ENCODE measurements at regions not wholly inside any gene's neighbourhood (a gene's known extent, or its start where the extent isn't known, plus 50 kb on each side); places are given as distances from the start of the nearest gene placed in this dataset.

DNA sequence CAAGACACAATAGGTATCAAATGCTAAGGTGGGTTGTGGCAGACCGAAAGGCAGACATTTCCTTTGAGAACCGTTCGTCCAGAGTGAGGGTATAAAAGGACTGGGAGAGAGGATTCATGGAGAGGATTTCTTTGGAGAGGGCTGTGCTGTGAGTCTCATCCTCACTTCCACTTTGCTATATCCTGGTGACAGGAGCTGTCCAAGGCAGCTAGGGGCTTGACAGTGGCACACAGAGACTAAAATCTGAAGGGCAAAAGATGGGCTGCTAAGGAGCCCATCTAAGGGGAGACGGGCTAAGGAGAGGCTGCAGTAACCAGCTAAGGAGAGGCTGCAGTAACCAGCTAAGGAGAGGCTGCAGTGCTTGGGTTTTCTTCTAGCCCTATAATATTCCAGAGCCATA is 214.0 kb upstream of the ADRA1B start:
- no peak for DNase-seq (ENCODE audit: low read depth)

DNA sequence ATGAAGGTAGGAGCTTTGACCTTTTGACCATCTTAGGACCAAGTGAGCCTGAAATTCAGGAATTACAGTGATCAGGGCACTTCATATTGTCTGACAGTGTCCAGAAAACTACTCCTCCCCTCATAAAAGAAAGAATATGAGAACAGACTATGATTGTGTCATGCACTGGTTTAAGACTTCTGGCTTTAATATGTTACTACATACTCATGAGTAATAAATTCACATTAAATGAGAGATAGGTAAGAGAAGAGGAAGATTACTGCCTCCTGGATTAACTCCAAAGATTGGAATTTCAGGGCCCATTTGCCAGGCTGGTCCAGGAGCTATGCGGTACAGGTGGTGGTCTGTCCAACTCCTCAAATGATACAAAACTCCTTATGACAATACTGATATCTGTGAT is 213.5 kb upstream of the ADRA1B start:
- no peak for DNase-seq (ENCODE audit: low read depth)

DNA sequence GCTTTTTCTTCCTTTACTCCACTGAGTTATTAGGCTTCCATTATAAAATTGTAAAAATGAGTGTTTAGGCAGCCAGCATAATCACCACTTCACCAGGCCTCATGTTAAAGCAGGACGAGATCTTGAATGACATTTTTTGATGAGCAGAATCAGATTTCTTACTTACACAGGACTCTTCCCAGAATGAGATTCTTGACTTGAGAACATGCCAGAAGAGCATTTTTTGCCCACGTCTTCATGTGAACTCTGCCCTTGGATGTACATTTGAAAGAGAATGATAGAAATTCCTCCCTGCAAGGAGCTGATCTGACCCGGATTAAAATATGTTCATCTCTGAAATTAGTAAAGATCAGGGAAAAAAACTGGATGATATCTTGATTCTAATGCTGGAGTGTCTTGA is 212.1 kb upstream of the ADRA1B start:
- no peak for DNase-seq (ENCODE audit: low read depth)

DNA sequence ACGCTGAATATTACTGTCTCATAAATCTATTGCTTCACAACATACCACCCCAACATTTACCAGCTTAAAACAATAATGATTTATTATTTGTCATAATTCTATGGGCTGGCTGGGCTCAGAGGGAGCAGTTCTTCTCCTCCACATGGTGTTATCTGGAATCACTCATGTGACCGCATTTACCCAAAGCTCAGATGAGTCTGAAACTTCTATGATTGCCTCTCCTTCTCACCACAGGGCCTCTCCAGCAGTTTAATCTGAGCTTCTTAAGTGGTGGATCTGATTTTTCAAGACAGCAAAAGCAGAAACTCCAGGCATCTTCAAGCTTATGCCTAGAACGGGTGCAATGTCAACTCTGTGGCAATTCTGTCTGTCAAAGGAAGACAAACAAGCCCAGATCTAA is 210.3 kb upstream of the ADRA1B start:
- DNase-seq (ENCODE audit: low read depth) = no peak

DNA sequence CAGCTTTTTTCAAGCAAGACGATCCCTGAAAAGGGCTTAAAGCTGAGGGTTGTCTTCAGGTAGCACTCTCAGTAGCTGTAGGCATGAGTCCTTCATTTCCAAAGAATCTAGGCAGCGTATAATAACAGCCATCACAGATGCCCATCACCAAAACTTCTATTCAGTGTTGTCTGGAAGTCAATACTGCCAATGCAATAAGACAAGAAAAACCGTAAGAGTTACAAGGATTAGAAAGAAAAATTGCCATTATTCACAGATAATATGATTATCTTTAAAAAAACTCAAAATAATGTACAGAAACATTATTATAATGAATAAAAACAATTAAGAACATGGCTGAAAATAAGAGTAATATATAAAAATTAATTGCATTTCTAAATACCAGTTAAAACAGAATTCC is 208.2 kb upstream of the ADRA1B start:
- no peak for DNase-seq (ENCODE audit: low read depth)

DNA sequence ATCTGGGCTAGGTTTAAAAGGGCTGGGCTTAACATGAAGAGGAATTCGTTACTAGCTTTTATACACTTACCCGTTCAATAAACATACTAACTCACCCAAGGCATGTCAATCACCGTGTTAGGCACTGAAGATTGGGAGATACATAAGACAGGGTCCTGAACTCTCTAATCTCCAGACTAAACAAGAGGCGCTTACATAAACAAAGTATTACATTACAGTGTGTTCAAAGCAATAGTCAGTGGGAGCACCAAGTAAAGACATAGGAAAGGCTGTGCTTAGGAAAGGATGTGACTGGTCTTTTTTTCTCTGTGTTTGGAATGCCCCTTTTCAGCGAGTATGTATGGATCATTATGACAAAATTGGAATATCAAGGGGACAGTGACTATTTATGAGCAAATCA is 203.6 kb upstream of the ADRA1B start:
- DNase-seq (ENCODE audit: low read depth) = no peak

DNA sequence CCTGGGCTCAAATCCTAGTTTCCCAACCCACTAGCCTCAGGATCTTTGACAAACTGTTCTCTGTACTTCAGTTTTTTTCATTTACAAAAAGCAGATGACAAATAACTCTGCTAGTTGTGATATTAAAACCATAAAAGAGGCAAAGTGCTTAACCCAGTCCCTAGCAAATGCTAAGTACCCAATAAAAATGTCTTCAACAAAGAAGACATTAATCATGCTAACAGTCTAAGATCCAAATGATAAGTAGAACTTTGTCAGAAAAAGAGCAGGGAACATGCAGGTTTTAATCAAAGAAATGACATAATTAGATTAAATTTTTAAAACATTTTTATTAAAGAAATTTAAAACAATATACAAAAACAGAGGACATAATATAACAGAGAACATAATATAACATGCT is 203.0 kb upstream of the ADRA1B start:
- no peak for DNase-seq (ENCODE audit: low read depth)

DNA sequence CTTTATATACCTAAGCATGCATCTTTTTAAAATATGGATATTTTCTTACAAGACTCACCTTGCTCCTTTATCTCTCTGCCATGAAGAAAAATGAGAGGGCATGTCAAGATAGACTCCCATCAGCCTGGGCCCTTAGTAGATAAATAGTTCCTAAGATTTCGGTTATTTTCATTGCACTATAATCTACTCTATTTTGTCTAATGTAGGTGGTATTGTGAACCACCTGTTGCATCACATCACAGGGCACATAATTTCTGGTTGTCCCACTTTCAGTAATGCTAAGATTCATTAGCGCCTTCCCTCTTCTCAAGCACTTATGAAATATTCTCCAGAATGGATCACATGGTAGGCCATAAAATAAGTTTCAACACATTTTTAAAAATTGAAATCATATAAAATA is 202.5 kb upstream of the ADRA1B start:
- DNase-seq (ENCODE audit: low read depth) = no peak

DNA sequence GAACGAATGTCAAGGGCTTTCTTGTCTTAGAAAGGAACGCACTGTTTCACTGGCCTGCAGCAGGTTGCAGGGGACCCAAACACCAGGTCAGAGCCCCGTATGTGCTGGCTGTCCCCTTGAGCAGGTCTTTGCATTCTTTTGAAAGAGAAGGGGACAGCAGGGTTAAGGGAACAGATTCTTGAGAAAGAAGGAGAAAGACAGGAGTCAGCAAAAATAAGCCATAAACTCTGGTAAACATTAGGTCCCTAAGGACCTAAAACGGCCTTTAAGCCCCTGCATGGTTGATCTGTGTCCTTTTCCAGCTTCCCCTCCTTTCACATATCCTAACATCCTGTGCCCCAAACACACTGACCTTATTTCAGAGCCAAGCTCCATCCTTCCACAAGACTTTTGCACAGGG is 190.8 kb upstream of the ADRA1B start:
- DNase-seq (ENCODE audit: low read depth) = no peak

DNA sequence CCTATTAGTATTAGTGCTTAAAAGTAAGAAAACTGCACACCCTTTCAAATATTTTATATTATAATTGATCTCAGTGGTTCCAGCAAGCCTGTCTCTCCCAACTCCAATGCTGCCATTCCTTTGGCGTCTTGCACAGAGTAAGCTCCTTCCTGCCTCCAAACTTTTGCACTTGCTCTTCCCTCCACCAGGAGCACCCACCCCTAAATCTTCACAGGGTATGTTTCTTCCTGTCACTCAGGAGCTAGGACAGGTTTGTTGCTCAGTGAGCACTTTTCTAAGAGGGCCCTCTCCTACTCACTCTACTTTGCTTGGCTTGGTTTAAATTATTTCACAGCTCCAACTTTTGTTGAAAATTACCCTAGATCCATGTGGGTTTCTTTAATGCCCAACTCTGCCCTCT is 189.1 kb upstream of the ADRA1B start:
- no peak for DNase-seq (ENCODE audit: low read depth)

DNA sequence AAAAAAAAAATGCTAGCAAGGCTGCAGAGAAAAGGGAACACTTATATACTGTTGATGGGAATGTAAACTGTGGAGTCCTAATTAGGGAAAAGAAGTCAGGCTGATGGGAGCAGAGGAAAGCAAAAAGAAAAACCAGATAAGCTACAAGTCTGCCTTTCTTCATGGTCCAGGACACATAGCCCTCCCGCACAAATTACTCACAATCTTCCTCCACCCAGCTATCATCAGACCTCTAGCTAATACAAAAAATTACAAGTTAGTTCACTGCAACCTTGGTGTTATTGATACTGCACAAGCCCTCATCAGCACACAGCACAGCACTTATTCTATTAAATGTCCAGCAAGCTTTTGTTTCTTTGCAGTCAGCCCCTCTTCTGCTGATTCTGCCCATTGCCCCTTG is 186.0 kb upstream of the ADRA1B start:
- DNase-seq (ENCODE audit: low read depth) = no peak

DNA sequence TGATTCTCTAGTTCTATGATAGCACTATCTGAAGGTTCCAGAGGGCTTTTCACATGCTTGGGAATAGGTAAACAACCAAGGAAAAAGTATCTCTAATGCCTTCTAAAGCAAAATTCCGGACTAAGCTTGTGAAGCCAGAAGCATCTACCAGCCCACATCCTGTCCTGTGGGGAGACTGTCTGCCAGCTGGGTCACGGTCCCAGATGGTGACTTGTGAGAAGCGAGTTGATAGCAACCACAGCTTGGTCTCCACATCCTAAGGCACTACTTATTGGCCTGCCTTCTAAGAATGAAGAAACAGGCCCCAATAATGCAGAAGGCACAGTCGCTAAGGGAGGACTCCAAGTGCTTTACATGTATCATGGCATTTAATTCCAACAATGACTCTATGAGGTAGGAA is 184.1 kb upstream of the ADRA1B start:
- DNase-seq (ENCODE audit: low read depth) = peak; percentile 20

DNA sequence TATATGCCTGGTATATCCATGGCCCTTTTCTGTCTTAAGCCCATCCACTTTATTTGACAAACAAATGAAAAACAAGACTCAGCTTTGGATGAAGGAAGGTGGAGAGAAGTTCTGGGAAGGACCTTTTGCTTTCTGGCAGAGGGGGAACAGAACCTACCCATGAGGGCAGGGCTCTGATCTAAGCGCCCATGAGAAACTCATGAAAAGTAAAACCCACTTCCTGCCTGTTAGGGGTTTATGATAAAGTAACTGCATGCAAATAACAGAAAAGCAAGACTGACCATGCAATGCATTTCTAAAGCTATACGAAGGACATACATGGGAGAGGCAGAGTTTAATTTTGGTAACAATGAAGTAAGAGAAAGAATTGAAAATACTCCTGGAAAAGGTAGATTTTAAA is 181.9 kb upstream of the ADRA1B start:
- DNase-seq (ENCODE audit: low read depth) = no peak

DNA sequence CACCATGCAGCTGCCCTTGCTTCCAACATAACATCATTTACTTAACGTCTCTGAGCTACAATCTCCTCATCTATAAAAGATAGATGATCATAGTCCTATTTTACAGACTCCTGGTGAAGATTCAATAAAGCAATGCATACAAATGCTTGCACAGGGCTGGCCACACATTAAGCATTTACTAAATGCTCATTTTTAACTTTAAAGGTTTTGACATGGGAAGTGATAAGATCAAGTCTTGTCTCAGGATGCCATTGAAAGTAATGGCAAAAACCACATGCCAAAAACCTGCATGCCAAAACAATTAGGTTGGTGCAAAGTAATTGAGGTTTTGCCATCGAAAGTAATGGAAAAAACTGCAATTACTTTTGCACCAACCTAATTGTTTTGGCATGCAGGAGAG is 181.2 kb upstream of the ADRA1B start:
- no peak for DNase-seq (ENCODE audit: low read depth)

DNA sequence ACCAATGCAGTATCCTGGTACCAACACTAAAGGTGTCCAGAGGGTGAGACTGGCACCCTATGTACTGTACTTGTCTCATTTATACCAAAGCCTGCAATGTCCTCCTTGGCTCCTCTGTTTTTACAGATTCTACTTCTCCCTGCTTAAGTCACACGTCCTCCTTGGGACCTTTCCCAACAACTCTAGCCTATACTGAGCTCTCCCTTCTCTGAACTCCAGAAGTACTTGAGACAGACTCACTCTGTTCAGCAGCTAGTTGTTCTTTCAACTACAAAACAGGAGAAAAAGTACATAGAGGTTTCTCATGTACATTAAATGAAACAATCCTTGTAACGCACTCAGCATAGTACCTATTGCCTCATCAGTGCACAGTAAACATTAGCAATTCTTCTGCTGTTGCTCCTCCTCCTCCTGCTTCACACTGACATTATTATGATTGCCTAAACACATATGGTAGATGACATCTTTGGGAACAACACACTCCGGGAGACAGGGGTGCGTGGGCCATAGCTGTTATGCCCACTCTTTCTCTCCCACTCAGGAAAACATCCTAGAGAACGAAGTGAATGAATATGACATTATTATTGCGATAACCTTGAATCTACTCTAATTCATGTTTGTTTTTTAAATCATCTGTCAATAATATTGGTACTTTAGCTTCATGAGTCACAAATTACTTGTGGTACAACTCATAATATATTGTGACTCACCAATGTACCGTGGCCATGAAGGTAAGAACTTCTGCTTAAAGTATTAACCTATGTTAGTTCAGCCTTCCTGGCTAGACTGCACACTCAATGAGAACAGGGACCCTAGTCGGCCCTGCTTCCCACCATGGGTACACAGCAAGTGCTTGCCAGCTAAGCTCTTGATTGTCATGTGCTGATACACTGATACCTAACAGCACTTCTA is 180.3 kb upstream of the ADRA1B start:
- no peak for DNase-seq (ENCODE audit: low read depth)

DNA sequence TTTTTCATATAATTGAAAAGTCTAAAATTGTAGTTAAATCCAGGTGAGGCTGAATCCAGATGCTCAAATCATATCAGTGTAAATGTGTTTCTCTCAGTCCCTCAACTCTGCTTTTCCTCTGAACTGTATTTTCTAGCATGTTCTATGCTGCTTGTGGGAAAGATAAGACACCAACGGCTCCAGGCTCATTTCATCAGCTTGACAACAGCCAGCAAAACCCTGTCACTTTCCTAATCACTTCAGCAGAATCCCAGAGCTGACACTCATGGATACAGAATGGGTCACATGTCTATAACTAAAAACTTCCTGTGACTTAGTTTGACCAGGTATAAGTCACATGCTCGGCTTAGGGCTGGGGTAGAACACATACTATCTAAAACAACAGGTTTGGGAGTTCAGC is 179.4 kb upstream of the ADRA1B start:
- DNase-seq (ENCODE audit: low read depth) = no peak

DNA sequence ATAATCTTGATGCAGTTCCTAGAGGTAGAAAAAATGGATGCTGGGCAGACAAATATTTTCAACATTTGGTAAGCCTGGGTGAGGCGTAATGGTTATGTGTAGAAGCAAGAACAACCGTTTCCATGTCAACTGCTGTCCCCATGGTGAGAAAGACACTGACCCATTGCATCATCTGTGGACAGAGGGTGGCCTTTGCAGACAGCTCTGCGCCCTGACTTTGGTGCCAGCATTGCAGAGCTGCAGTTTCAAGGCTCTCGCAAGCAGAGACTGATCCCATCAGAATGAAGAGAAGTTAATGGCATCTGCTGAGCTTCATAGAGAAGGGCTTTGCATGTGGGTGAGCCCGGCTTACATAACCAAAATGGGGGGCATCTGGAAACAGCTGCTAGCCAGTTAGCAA is 179.0 kb upstream of the ADRA1B start:
- no peak for DNase-seq (ENCODE audit: low read depth)

DNA sequence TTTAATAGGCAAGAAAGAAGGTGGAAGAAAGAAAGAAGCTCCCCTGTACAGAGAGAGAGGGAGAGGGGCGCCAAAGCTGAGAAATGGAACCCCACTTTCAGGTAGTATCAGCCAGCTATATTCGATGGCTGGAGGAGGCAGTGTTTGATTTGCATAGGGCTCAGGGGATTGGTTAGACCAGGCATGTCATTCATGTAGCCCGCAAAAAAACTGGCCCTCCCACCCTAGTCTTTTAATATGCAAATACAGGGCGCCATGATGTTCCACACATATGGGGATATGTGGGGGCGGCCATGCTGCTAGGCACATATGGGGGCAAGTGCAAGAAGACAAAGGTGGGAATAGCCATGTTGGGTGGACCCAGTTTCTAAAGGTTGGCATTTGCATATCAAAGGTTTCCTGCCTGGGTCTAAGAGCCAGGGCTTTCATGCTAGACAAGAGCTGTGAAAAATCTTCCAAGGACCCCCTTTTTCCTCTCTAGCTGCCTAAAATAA is 174.4 kb upstream of the ADRA1B start:
- DNase-seq (ENCODE audit: low read depth) = no peak

DNA sequence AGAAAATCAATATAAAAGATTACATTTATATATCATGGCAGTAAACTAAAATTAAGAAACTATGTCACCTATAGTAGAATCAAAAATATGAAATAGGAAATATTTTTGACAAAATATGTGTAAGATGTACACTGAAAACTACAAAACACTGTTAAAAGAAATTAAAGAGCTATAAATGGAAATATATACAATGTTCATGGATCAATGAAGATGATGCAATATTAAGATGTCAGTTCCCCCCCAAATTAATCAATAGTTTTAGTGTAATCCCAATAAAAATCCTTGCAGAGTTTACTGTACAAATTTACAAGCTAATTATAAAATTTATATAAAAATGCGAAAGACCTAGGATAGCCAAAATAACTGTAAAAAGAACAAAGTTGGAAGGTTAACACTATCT is 173.0 kb upstream of the ADRA1B start:
- DNase-seq (ENCODE audit: low read depth) = no peak

DNA sequence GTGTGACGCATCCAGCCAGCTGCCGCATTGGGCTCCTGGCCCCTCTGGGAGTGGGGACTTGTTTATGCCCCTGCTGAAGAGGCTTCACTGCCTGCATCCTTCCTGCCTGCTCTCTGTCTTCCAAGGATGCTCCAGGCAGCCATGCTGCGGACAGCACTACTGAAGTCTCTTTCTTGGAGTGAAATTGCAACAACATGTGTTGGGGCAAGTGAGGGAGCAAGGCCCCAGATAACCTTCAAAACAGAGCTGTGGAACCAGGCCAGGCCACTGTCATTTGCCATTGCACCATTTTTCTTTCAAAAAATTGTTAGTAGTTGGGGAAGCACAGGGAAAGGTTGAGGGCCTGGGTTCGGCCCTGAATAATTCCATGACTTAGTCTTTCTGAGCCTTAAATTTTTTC is 169.6 kb upstream of the ADRA1B start:
- DNase-seq (ENCODE audit: low read depth) = no peak

DNA sequence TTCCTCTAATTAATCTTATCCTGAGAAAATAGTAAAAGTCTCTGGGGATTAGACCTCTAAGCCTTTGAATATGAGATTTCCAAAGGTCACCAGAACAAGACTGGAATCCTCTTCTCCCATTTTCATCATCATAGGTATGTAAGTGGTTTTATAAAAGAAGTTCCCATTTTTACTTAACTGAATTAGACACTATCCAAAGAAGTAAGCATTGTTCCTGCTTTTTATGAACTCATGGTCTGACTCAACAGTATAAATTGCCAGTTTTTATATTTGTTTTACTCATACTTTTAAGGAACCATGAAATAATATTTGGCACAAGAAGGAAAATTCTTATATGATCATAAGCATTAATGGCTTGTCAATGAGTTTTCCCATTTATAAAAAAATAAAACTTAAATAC is 167.1 kb upstream of the ADRA1B start:
- no peak for DNase-seq (ENCODE audit: low read depth)

DNA sequence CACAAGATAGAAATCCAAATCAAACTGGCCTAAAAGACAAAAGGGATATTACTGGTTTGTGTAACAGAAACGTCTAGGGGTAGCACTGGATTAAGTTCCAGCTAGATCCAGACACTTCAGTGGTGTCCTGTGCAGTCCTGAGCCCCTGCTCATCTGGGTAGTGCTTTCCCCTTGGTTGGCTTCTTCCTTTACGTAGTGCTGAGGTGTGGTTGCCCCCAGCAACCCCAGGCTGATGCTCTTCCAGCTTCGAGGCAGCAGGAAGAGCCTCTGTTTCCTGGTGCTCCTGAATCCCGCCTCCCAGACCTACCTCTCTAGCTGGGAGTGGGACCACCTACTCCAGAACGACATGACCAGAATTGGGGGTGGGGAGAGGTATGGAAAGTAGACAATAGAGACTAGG is 166.1 kb upstream of the ADRA1B start:
- DNase-seq (ENCODE audit: low read depth) = no peak

DNA sequence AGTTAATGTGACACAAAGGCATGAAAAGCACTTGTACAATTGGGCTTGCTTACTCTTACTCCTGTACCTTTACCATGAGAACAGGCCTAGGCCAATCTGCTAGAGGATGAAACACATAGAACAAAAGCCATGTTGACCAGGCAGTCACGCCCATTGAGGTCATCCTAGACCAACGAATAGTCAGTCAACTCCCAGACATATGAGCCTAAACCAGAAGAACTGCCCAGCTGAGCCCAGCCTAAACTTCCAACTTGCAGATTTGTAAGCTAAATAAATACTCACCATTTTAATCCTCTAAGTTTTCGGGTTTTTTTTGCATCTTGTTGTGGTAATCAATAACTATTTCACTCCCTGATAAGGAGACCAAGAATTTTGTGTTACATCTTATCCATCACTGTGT is 164.8 kb upstream of the ADRA1B start:
- DNase-seq (ENCODE audit: low read depth) = no peak

DNA sequence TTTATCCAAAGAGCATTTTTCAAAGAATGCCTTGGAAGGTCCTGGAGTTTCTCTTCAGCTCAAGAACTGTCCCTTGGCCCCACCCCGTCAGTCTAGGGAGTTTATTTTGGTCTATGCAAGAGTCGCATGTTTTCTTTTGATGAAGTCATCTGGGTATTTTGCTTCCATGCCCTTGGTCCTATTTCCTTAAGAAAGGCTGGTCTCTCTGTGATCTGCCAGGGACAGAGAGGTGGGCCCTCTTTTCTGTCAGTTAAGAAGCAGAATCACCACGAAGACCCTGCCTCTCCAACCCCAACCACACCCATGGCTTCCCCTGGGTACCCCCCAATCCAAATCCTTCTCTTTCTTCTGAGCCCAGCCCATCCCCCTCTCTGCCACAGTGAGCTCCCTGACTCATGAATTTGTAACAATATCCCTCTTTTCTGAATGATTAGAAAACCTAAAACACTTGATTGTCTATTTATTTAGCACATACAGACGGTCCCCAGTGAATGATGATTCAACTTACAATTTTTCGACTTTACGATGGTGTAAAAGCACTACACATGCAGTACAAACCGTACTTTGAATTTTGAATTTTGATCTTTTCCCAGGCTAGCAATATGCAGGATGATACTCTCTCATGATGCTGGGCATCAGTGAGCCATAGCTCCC is 163.5 kb upstream of the ADRA1B start:
- DNase-seq (ENCODE audit: low read depth) = no peak

Measured in CMK (cell line).